Fibroblast of the aortic adventitia (primary cell): ENCODE measurements at regions not wholly inside any gene's neighbourhood (a gene's known extent, or its start where the extent isn't known, plus 50 kb on each side); places are given as distances from the start of the nearest gene placed in this dataset.

Source experiments
- DNase-seq: peaks from one replicate; pipeline ENCODE4 v3.0.0-alpha.2; 2010; ENCODE audit warnings: low read depth
- H3K4me3 ChIP-seq: 2 replicates; pipeline ENCODE4 v1.5.1; 2011; ENCODE audit warnings: low read depth, mild to moderate bottlenecking, control low read depth, low read length, moderate library complexity
- CTCF ChIP-seq: IDR thresholded peaks from 2 replicates; pipeline ENCODE4 v1.5.1; 2011; ENCODE audit warnings: mild to moderate bottlenecking, low read length, control low read depth, inconsistent platforms; ENCODE audit not compliant: insufficient read depth

DNA sequence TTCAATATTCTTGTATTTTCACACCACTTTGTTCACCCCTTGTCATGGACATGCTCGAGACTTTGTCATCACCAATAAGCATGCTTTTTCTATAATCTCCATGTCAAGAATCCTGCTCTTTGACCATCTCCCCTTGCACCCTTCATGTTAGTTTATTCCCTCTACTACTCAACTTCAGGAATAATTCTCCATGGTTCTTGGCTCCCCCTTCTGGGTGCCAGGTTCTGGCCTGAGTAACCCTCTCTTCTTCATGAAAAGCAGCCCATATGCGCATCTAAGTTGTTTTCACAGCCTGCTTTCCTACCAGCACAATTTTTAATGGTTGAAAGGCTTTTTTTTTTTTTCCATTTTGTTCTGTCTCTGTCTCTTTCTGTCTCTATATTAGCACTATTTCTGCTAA lies 160.7 kb downstream of the LEPR start:
- peak; percentile 42 for TF ChIP-seq CTCF
- H3K4me3 ChIP-seq, result no peak overlapping the region
- DNase-seq, result peak; percentile 15

DNA sequence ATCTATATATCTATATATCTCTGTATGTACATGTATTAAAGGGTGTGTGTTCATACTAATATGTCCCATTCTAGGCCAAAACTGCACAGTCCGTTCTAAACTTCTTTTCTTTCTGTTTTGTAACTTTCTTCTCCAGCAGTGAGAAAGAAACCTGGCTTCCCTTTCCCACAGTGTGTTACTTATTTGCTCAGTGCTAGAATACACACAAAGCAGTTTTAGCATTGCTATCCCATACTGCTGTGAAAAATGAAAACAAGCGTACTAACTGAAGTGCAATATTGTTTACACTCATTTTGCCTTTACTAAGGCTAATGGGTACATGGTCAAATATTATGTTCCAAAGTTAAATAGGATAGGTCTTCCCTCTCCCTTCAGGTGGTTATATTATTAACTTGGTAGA lies 163.9 kb downstream of the LEPR start:
- DNase-seq, result no peak
- no peak for TF ChIP-seq CTCF
- H3K4me3 ChIP-seq, result no peak overlapping the region

DNA sequence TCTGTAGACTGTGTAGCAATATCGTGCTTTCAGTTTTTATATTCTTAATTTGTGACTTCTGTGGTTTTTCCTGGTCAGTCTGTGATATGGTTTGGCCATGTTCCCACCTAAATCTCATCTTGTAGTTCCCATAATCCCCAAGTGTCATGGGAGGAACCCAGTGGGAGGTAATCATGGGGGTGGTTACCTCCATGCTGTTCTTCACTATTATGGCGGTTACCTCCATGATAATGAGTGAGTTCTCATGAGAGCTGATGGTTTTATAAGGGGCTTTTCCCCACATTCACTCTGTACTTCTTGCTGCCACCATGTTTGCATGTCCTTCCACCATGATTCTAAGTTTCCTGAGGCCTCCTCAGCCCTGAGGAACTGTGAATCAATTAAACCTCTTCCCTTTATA lies 169.8 kb downstream of the LEPR start:
- no peak for TF ChIP-seq CTCF
- no peak overlapping the region for H3K4me3 ChIP-seq
- DNase-seq, result no peak

- H3K4me3 ChIP-seq, result no peak overlapping the region
- DNase-seq, result no peak
- TF ChIP-seq CTCF, result no peak
Observed at GRCh38 chr1:65593516-65593915, 173.0 kb downstream of the LEPR start.

- H3K4me3 ChIP-seq, result no peak overlapping the region
- DNase-seq, result no peak
- TF ChIP-seq CTCF, result no peak
Observed at GRCh38 chr1:65595724-65596123, 175.3 kb downstream of the LEPR start.

DNA sequence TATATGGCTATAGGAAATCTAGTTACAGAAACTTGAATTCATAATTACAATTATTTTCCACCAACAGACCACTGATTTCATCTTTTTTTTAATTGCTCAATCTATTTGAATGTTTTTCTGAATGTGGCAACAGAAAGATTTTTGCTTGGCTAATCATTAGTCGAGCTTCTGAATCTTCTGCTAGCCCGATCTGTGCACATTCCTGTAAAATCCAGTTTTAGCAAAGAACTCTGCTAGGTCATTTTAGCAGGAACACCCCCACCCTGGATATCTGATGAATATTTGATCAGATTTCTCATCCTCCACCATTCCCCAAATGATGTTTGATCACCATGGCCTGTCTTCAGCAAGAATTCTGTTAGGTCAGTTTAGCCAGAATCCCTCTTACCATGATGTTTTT lies 176.3 kb downstream of the LEPR start:
- TF ChIP-seq CTCF, result no peak
- DNase-seq, result no peak
- no peak overlapping the region for H3K4me3 ChIP-seq

DNA sequence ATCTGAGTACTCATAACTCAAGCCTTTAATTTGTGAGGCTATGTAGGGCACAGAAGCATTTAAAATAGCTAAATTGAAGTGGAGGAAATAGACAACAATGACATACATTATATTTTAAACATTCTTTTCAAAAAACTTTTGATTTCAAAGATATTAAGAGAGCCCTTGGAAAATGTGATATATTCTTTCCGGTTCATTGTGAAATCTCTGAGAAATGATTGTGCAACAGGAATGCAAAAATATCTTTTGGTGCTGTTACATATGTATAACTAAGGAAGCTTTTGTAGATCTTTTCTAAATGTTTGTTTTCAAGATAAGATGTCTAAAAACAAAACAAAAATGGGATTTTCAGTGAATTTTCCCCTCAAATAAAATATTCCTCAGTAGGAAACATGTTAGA lies 185.2 kb downstream of the LEPR start:
- no peak for TF ChIP-seq CTCF
- DNase-seq, result peak; percentile 31
- no peak overlapping the region for H3K4me3 ChIP-seq
